HG03064 (cell line): ENCODE measurements at regions not wholly inside any gene's neighbourhood (a gene's known extent, or its start where the extent isn't known, plus 50 kb on each side); places are given as distances from the start of the nearest gene placed in this dataset.
A peak's percentile ranks its signal among the peaks of the same experiment; 100 is the strongest.

Experiments used
- ATAC-seq: cut with Tn5 transposase; IDR thresholded peaks from one replicate; pipeline ENCODE4 v1.9.1; 2021; ENCODE audit warnings: low read depth; ENCODE audit not compliant: unreplicated experiment

- no peak for ATAC-seq
Observed at GRCh38 chr6:113299531-113299930, 557.6 kb upstream of the MARCKS start.

- no peak for ATAC-seq
Observed at GRCh38 chr6:113301651-113302050, 555.5 kb upstream of the MARCKS start.

- ATAC-seq = no peak
Observed at GRCh38 chr6:113304116-113304515, 553.0 kb upstream of the MARCKS start.

GRCh38 chr6:113306552-113307145, 550.5 kb upstream of the MARCKS start:
- ATAC-seq = peak; percentile 88

- ATAC-seq = no peak
Observed at GRCh38 chr6:113308266-113308665, 548.9 kb upstream of the MARCKS start.

- ATAC-seq = no peak
Observed at GRCh38 chr6:113313841-113314240, 543.3 kb upstream of the MARCKS start.

GRCh38 chr6:113315165-113315564, 542.0 kb upstream of the MARCKS start:
- no peak for ATAC-seq

- no peak for ATAC-seq
Observed at GRCh38 chr6:113315879-113316278, 541.3 kb upstream of the MARCKS start.

GRCh38 chr6:113317442-113317841, 539.7 kb upstream of the MARCKS start:
- ATAC-seq = no peak

- ATAC-seq = no peak
Observed at GRCh38 chr6:113317891-113318574, 539.1 kb upstream of the MARCKS start.

GRCh38 chr6:113318575-113318917, 538.6 kb upstream of the MARCKS start:
- ATAC-seq = no peak

GRCh38 chr6:113320653-113321052, 536.5 kb upstream of the MARCKS start:
- no peak for ATAC-seq

- ATAC-seq = no peak
Observed at GRCh38 chr6:113326781-113327180, 530.4 kb upstream of the MARCKS start.

GRCh38 chr6:113328886-113329381, 528.2 kb upstream of the MARCKS start:
- no peak for ATAC-seq

GRCh38 chr6:113329942-113330635, 527.1 kb upstream of the MARCKS start:
- ATAC-seq = no peak

- no peak for ATAC-seq
Observed at GRCh38 chr6:113330636-113330946, 526.6 kb upstream of the MARCKS start.

GRCh38 chr6:113331021-113331420, 526.1 kb upstream of the MARCKS start:
- no peak for ATAC-seq

- ATAC-seq = no peak
Observed at GRCh38 chr6:113338644-113339043, 518.5 kb upstream of the MARCKS start.

GRCh38 chr6:113339209-113339608, 517.9 kb upstream of the MARCKS start:
- no peak for ATAC-seq

- no peak for ATAC-seq
Observed at GRCh38 chr6:113340371-113340770, 516.8 kb upstream of the MARCKS start.

GRCh38 chr6:113343940-113344339, 513.2 kb upstream of the MARCKS start:
- no peak for ATAC-seq

GRCh38 chr6:113344969-113345368, 512.2 kb upstream of the MARCKS start:
- ATAC-seq = no peak
